Sigmoid colon (tissue), 6 donors: ENCODE measurements at regions not wholly inside any gene's neighbourhood (a gene's known extent, or its start where the extent isn't known, plus 50 kb on each side); places are given as distances from the start of the nearest gene placed in this dataset.
"Not testable (repeated sequence)": the region's sequence is repeated elsewhere in the genome, so short reads cannot be mapped to it uniquely, and the experiment has no call there.

ENCODE experiments used
- DNase-seq: peaks from one replicate; pipeline ENCODE4 v3.0.0-alpha.2; 2019
- H3K27ac ChIP-seq, 4 donors: fragments of 200-600 bp; sonication (generic); one replicate each; pipeline ENCODE4 v1.5.1; 2016 to 2019; ENCODE audit warnings: mild to moderate bottlenecking in 1 of 4
- H3K27me3 ChIP-seq, 3 donors: fragments of 200-600 bp; sonication (generic); one replicate each; pipeline ENCODE4 v1.5.1; 2019; ENCODE audit warnings: mild to moderate bottlenecking in 1 of 3
- H3K36me3 ChIP-seq, 4 donors: fragments of 200-600 bp; sonication (generic); one replicate each; pipeline ENCODE4 v1.5.1; 2016 to 2019
- H3K4me1 ChIP-seq, 4 donors: fragments of 200-600 bp; sonication (generic); one replicate each; pipeline ENCODE4 v1.5.1; 2017 to 2019
- H3K4me3 ChIP-seq, 4 donors: fragments of 200-600 bp; sonication (generic); one replicate each; pipeline ENCODE4 v1.5.1; 2017 to 2019; ENCODE audit warnings: mild to moderate bottlenecking in 2 of 4, moderate library complexity in 1 of 4
- H3K9me3 ChIP-seq, 4 donors: fragments of 200-600 bp in 3 of 4; sonication (generic) in 3 of 4; one replicate each; pipeline versions ENCODE4 v1.5.1 to v1.6.1; 2013 to 2019
- CTCF ChIP-seq, 4 experiments: fragments of 450-650 bp in 3 of 4; fragments of 200-600 bp in 1 of 4; IDR thresholded peaks; one replicate each; pipeline ENCODE4 v1.5.1; 2016 to 2019; ENCODE audit warnings: antibody characterized with exemption in 4 of 4, mild to moderate bottlenecking in 3 of 4, moderate library complexity in 2 of 4
- EP300 ChIP-seq, 4 donors: sonication (generic); formaldehyde crosslinking; IDR thresholded peaks; one replicate each; pipeline ENCODE4 v1.6.1; 2017; ENCODE audit warnings: antibody characterized with exemption in 4 of 4
- POLR2A ChIP-seq, 2 donors: fragments of 450-650 bp; IDR thresholded peaks; one replicate each; pipeline ENCODE4 v1.6.1; 2016; ENCODE audit warnings: antibody characterized with exemption in 2 of 2, mild to moderate bottlenecking in 2 of 2, moderate library complexity in 2 of 2
- POLR2AphosphoS5 ChIP-seq, 4 donors: sonication (generic); formaldehyde crosslinking; IDR thresholded peaks; one replicate each; pipeline ENCODE4 v1.6.1; 2017; ENCODE audit warnings: antibody characterized with exemption in 4 of 4
- WGBS, 2 donors: extraction: QIAGEN DNeasy Blood & Tissue Kit; methylation state at CpG; one replicate each; pipeline ENCODE4 v1.1.7; 2013; 5-methylcytosine and 5-hydroxymethylcytosine counted together
- intact Hi-C: fragments of 100-400 bp; cut with DNase I; formaldehyde crosslinking; loops from one replicate; pipeline ENCODE4 v1.15.1; 2023
- donor health status: healthy with polysubstance abuse.
- donor health status: healthy.

- H3K4me1 ChIP-seq, result peaks cover 0 to 17% (median 11%) of the 10 kb centered on the region in 4 donors
- no peak overlapping the region for H3K4me3 ChIP-seq
- intact Hi-C loops, result no loop called here
- peak overlapping the region in 2 of 4 donors; percentile 45 to 48 for H3K27ac ChIP-seq
- DNase-seq, result no peak
- WGBS, 2 donors, result 69 to 75% methylated on average over 7 of the region's 7 CpGs
- H3K9me3 ChIP-seq, result no peaks in the 10 kb centered on the region
- H3K27me3 ChIP-seq, result no peaks in the 10 kb centered on the region
- no peaks in the 10 kb centered on the region for H3K36me3 ChIP-seq
- TF ChIP-seq CTCF (IDR thresholded peaks at IDR 0.05) (no peak), POLR2AphosphoS5 (IDR thresholded peaks at IDR 0.05) (no peak), EP300 (IDR thresholded peaks at IDR 0.05) (no peak), POLR2A (IDR thresholded peaks at IDR 0.05) (no peak)
Observed at GRCh38 chr1:223022641-223023473, 120.2 kb downstream of the TLR5 start.

- H3K9me3 ChIP-seq, result no peaks in the 10 kb centered on the region
- H3K27me3 ChIP-seq, result no peaks in the 10 kb centered on the region
- DNase-seq, result no peak
- TF ChIP-seq POLR2AphosphoS5 (IDR thresholded peaks at IDR 0.05) (no peak), CTCF (IDR thresholded peaks at IDR 0.05) (no peak), POLR2A (IDR thresholded peaks at IDR 0.05) (no peak), EP300 (IDR thresholded peaks at IDR 0.05) (no peak)
- no peak overlapping the region for H3K27ac ChIP-seq
- WGBS, 2 donors, result 93 to 94% methylated on average over 7 of the region's 7 CpGs
- peaks cover 0 to 17% (median 11%) of the 10 kb centered on the region in 4 donors for H3K4me1 ChIP-seq
- H3K36me3 ChIP-seq, result no peaks in the 10 kb centered on the region
- no peak overlapping the region for H3K4me3 ChIP-seq
- intact Hi-C loops, result no loop called here
Observed at GRCh38 chr1:223023863-223024262, 119.2 kb downstream of the TLR5 start.

GRCh38 chr1:223024486-223024885, 118.6 kb downstream of the TLR5 start:
- H3K27ac ChIP-seq, H3K27me3 ChIP-seq, H3K36me3 ChIP-seq, H3K4me3 ChIP-seq, H3K9me3 ChIP-seq, intact Hi-C loops, DNase-seq: not testable (repeated sequence)
- peaks cover 0 to 17% (median 11%) of the 10 kb centered on the region in 4 donors for H3K4me1 ChIP-seq
- WGBS, 2 donors, result 83 to 86% methylated on average over 3 of the region's 5 CpGs

- H3K4me3 ChIP-seq, intact Hi-C loops, H3K9me3 ChIP-seq, H3K36me3 ChIP-seq, H3K27me3 ChIP-seq, DNase-seq: not testable (repeated sequence)
- peak in 1 of 4 donors; percentile 22 for TF ChIP-seq POLR2AphosphoS5 (IDR thresholded peaks at IDR 0.05)
- peaks cover 0 to 17% (median 11%) of the 10 kb centered on the region in 4 donors for H3K4me1 ChIP-seq
- WGBS, 2 donors, result 71 to 73% methylated on average over 4 of the region's 4 CpGs
- peak overlapping the region in 3 of 4 donors; percentile 46 to 68 (median 49) for H3K27ac ChIP-seq
Observed at GRCh38 chr1:223025190-223025734, 117.8 kb downstream of the TLR5 start.

DNA sequence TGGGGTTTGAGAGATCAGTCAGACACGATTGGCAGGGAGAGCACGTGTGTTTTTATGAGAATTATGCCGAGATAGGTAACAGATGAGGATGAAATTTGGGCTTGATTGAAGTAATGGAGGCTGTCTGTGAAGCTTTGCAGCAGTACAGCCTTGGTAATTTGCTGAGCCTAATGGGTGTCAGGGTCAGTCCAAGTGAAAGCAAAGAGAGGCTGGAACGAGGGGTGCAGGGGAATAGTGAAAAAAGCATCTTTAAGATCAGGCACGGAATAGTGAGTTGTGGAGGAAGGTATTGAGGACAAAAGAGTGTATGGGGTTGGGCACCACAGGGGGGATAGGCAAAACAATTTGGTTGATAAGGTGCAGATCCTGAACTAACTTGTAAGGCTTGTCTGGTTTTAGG, 116.4 kb downstream of the TLR5 start:
- H3K4me1 ChIP-seq, result peaks cover 0 to 17% (median 11%) of the 10 kb centered on the region in 4 donors
- DNase-seq, intact Hi-C loops, H3K27me3 ChIP-seq, H3K36me3 ChIP-seq, H3K9me3 ChIP-seq, H3K4me3 ChIP-seq, H3K27ac ChIP-seq: not testable (repeated sequence)
- 68 to 77% methylated on average over 5 of the region's 5 CpGs for WGBS, 2 donors

DNA sequence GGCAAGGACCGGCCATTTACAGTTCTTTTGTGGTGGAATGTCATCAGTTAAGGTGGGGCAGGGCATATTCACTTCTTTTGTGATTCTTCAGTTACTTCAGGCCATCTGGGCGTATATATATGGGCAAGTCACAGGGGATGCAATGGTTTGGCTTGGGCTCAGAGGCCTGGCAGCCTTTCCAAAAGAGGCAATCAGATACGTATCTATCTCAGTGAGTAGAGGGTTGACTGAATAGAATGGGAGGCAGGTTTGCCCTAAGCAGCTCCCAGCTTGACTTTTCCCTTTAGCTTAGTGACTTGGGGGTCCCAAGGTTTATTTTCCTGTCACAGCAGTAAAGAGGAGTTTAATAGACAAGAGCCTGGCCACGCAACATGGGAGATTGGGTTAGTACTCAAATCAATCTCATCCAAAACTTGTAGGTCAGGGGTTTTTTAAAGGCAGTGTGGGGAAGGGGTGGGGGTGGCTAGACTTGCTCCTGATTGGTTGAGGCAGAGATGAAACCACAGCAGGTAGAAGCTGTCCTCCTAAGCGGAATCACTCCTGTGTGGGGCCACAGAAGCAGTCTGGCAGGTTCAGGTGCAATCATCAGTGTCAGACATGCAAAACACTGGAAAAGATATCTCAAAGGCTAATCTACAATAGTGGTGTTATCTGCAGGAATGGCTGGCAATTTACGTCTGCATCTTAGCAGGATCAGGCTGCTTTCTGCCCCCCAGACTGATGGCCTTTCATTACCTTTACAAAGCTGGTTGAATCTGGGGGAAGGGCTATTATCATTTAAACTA, 112.9 kb downstream of the TLR5 start:
- WGBS, 2 donors, result 81 to 89% methylated on average over 6 of the region's 6 CpGs
- intact Hi-C loops, result no loop called here

More for the DNA sequence above, 112.9 kb downstream of the TLR5 start:
- TF ChIP-seq POLR2AphosphoS5 (IDR thresholded peaks at IDR 0.05) (no peak), EP300 (IDR thresholded peaks at IDR 0.05) (no peak), POLR2A (IDR thresholded peaks at IDR 0.05) (no peak), CTCF (IDR thresholded peaks at IDR 0.05) (no peak)
- no peak for DNase-seq
- H3K36me3 ChIP-seq, result no peaks in the 10 kb centered on the region
- H3K27me3 ChIP-seq, result no peaks in the 10 kb centered on the region
- H3K4me3 ChIP-seq, result no peak overlapping the region
- peaks cover 0 to 9% (median 4%) of the 10 kb centered on the region in 4 donors for H3K4me1 ChIP-seq
- H3K9me3 ChIP-seq, result no peaks in the 10 kb centered on the region
- no peak overlapping the region for H3K27ac ChIP-seq
